Activated CD4-positive, alpha-beta T cell treated with anti-CD3 and anti-CD28 coated beads, Interleukin-2, amount 50 U/mL, for 1 hour (primary cell): ENCODE measurements at regions not wholly inside any gene's neighbourhood (a gene's known extent, or its start where the extent isn't known, plus 50 kb on each side); places are given as distances from the start of the nearest gene placed in this dataset.

Experiments used
- DNase-seq: peaks from one replicate; pipeline ENCODE4 v3.0.0-alpha.2; 2020

DNA sequence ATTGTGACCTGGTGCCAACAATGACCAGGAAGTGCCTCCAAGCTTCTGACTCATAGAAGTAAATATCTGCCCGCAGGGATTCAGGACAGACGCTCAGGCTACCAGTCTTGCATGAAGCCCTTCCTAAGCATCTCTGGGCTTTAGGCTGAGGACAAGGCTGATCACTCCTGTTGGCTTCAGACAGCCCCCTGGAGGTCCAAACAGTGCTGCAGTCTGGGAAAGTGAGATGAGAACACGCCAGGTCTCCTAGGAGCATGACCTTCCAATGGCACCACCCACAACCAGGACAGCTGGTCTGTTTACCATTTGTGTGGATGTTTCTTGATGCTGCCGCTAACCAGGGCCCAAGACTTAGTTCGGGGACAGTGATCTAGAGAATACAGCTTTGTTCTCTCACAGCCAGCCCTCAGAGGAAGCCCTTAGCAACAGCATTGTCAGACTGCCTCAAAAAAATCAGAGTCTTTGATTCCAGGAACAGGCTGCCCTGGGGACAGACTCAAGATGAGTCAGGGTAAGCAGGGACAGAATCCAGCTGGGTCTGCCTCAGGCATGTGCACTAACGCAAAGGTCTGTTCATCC lies 111.2 kb downstream of the ZNF280B start:
- DNase-seq, result no peak

DNA sequence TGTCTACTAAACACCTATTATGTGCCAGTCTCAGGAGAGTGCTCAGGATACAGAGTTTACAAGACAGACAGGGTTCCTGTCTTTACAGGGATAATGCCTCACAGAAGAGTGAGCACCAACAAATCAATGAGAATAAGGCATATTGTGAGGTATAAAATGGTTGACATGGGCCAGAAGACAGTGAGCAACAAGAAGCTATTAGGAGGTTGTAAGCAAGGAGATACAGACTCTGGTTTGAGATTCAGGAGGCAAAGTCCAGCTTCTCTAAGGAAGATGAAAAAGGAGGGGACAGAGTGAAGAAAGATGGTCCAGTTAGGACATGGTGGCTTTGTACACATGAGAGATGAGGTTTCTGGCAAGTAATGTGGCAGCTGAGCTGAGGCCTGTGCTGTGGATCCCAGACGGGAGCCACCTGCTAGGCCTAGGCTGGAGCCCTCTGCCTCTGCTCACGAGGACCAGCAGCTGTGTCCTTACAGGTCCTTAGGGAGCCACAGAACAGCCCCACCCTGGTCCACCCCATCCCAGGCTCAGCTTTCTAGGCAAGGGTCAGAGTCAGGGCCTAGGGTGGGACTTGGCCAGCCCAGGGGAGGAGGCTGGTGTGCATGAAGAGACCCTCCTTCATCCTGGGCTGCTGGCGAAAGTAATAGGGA lies 110.5 kb downstream of the ZNF280B start:
- DNase-seq, result no peak

DNA sequence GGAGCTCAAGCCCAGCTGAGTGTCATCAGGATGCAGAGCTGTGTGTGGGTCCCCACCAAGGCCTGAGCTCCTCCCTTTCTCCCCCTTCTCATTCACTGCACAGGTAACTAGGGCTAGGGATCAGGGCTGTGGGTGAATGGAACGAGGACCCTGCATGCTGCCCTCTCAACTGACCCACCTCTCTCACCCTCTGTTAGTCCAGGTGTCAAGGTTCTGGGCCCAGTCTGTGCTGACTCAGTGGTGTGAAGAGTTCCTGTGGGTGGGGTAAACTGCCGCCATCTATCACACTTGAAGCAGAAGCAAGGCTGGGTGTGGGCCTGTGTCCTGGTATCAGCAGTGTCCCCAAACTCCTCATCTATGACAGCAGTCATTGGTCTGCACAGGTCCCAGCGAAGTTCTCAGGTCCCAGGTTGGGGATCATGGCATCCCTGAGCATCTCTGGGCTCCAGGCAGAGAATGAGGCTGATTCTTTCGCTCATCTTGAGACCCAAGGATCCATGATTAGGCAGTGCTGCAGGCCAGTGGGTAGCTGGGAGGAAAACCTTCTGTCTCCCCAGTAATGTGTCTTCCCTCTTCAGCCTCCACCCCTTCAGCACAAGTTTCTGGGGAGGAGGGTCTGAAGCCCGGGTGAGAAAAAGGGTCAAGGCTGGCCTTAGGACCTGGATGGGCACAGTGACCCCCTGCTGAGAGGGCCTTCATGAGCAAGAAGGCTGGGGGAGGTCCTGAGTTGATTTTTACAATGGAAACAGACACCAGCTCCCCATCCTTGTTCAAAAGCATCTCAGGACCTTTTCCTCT lies 109.8 kb downstream of the ZNF280B start:
- no peak for DNase-seq

DNA sequence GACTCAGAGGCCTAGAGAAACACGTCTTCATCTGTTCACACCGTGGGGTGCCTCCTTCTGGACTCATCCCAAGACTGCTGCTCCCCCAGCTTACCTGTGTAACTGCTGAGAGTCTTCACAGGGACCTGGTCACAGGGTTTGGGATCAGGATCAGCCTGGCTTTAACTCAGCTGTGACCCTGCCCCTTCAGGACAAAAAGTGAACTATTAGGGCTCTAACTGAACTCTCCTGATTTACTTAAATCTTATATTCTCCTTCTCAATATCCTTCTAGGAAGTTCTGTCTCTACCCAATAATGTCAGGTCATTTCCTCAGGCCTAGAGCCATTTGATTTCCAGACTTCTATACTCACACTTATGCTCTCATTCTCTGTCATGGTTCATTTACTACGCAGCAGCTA lies 108.4 kb downstream of the ZNF280B start:
- no peak for DNase-seq

DNA sequence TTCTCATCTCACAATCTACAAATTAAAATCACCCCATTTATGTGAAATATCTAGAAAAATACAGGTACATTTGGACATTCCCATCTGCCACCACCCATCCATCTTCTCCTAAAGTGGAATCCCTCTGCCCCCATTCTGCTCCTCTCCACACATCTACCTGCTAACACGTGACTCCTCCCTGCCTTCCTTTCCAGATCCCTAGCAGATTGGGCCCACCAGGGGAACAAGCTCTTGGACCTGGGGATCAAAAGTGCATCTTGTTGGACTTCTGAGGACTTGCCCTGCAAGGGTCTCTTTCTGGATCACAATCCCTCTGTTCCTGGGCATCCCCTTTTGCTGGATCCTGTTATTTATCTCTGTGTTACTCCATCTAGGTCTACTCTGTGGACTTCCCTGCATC lies 107.6 kb downstream of the ZNF280B start:
- no peak for DNase-seq

DNA sequence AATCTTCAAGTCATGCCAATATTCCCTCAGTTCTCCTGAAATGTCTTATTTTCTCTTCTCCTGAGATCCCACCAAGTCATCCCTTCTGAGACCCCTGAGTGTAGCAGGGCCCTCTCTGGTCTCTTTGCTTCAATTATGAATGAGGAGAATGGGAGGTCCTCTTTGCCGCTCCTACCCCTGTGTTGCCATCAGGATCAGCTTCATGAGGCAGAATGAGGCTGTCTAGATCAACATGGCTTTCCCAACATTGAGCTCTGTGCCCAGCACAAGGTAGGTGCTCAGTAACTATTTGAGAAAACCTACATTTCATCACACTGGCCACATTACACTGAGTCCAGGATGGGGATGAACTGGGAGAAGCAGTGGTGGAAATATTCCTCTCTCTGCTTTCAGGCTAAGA lies 107.2 kb downstream of the ZNF280B start:
- no peak for DNase-seq

DNA sequence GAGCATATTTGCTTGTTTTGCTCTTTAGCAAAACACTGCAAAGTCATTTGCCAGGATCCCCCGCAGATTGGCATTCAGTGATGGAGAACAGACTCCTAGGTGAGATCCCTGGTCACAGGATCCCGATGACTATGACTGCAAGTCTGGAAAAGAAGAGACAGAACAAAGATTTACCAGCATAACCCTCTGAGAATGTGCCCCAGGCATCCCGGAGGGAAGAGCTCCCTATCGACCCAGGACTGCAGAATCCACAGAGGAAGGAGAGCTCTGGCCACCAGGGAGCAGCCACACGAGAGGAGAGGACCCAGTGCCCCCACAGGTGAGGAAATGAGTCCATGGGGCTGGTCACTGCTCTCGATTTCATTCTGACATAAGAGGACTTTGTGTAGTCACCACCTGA lies 105.2 kb downstream of the ZNF280B start:
- no peak for DNase-seq

DNA sequence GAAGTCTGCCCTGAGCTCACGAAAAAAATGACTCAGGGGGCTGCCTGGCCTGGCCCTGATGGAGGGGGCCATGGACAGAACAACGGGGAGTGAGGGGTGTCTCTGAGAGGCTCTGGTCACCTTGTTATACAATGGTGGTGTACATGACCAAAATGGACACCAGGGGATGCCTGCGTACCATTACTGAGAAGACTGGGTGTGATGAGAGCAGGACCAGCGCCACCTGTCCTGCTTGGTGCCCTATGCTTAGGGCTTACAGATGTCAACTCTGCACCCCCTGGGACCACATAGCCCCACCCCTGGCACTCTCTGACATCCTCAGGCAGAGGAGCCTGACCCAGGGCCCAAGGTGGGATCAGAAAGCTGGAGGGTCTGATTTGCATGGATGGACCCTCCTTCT lies 104.8 kb downstream of the ZNF280B start:
- DNase-seq, result no peak

DNA sequence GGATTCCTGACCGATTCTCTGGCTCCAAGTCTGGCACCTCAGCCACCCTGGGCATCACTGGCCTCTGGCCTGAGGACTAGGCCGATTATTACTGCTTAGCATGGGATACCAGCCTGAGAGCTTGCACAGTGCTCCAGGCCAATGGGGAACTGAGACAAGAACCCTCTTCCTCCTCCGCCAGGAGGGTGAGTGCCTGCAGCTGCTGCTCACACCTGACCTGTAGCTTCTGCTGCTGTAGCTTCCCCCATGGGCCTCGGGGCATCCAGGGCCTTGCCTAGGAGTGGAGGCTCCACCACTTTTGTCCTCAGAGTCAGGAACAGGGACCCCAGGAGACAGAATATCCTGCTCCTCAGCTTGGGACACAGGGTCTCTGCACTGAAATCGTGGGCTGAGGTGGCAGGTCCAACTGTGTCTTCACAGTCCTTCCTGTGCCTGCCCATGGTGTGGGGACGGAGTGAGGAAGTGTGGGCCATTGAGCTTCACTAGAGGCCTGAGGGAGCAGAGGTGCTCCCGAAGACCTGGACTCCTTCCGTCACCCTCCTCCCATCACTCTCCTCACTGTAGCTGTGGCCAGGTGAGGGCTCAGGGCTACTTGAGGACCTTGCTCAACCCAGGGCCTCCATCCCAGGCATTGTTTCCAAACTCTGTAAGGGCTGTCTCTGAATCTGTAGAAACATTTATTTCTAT lies 103.8 kb downstream of the ZNF280B start:
- DNase-seq, result no peak

DNA sequence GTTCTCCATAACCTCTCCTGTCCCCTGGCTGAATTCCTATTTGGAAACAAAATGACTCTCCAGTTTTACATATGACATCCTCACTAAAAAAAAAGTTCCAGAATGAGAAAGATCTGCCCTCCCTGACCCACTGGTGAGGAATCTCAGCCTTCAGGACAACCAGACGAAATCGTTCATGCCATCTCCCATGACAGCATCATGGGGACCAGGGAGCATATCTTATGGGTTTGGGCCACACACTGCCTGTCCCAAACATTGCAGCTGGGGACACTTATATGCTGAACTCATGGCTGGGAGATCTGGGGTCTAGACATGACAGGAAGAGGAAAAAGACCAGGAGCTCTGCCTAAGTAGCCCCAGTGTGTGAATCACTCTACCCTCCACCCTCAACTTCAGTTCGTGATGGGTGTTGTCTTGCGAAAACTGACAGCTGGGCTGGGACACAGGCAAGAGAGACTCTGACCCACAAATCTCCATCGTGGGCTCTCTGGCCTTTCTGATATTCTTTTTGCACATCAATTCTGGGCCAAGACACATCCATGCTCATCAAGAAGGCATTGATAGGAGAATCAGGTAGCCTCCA lies 102.0 kb downstream of the ZNF280B start:
- no peak for DNase-seq

DNA sequence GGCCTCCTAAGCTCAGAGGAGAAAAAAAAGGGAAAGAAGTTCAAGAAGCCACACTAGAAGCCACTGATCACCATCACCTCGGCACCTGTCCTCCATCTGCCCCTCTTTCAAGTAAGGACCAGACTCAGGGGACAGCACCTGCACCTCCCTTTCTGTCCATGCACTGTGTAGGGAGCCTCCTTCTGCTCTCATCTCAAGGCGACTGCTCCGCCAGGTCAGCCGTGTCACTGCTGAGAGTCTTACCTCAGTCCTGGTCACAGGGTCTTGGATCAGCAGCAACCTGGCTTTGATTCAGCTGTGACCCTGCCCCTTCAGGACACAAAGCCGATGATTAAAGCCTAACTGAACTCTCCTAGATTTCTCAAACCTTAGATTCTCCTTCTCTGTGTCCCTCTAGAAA lies 101.5 kb downstream of the ZNF280B start:
- no peak for DNase-seq

DNA sequence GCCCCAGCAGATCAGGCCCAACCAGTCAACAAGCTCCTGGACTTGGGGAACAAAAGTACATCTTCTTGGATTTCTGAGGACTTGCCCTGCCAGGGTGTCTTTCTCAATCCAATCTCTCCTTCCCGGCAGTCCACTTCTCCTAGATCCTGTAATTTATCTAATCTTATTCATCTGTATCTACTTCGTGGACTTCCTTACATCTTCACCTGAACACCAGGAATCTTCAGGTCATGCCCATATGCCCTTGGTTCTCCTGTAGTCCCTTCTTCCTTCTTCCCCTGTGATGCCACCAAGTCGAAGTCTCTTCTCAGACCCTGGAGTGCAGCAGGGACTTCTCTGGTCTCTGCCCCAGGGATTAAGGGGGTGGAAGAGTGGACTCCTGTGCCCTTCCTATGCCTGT lies 100.3 kb downstream of the ZNF280B start:
- DNase-seq, result no peak

DNA sequence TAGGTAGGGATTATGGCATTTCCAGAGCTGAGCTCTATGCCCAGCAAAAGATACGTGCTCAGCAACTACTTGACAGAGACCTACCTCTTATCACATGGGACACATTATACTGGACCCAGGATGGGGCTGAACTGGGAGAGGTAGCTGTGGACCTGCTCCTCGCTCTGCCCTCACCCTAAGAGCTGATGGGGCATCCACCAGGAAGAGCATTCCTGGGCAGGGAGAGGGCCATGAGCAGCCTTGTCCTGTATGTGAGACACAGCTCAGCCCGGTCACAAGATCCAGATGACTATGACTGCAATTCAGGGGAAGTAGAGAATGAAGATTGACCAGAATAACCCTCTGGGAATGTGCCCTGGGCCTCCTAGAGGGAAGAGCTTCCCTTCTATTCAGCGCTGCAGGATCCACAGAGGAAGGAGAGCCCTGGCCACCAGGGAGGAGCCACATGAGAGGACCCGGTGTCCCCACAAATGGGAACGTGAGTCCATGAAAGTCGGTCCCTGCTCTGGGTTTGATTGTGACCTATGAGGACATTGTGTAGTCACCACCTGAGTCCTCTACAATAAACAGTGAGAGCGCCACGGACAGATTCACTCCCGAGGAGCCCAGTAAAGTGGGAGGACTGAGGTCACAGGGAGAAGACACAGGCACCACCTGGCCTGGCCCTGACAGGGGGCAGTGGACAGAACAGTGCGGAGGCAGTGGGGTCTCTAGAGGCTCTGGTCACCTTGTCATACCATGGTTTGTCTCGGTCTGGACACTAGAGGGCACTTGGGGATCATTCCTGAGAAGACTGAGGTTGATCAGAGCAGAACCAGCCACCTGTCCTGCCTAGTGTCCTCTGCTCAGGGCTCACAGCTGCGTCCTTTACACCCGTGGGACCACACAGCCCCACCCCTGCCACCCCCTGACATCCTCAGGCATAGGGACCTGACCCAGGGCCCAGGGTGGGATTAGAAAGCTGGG lies 99.5 kb downstream of the ZNF280B start:
- no peak for DNase-seq

DNA sequence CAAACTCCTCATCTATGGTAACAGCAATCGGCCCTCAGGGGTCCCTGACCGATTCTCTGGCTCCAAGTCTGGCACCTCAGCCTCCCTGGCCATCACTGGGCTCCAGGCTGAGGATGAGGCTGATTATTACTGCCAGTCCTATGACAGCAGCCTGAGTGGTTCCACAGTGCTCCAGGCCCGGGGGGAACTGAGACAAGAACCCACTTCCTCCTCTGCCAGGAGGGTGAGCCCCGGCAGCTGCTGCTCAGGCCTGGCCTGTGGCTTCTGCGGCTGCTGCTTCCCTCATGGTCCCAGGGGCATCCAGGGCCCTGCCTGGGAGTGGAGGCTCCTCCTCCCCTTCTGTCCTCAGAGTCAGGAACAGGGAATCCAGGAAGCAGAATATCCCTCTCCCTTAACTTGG lies 98.4 kb downstream of the ZNF280B start:
- DNase-seq, result no peak

DNA sequence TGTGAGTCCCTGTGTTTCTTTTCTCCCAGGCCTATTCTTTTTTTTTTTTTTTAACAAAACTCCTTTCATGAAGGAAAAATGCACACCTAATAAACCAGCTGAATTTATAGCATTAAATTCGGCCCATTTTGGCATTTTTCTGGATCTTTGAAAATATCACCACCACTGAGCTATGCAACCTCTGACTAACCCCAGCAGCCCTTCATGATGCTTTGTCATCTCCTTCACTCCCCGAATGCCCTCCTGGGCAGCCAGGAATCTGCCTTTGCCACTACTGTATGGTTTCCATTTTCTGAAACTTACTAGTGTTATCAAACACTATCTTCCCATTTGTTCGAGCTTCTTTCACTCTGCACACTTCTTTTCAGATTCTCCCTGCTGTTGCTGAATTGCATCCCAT lies 97.9 kb downstream of the ZNF280B start:
- DNase-seq, result no peak

DNA sequence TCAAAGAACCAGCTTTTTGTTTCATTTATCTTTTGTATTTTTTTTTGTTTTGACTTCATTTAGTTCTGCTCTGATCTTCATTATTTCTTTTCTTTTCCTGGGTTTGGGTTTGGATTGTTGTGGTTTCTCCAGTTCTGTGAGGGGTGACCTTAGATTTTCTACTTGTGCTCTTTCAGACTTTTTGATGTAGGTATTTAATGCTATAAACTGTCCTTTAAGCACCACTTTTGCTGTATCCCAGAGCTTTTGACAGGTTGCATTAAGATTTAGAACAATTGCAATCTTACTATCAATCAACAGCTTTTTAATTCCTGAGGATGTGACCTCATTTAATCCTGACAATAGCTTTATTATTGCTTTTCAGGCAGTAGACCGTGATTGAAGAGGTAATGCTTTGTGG lies 94.3 kb downstream of the ZNF280B start:
- DNase-seq, result no peak

DNA sequence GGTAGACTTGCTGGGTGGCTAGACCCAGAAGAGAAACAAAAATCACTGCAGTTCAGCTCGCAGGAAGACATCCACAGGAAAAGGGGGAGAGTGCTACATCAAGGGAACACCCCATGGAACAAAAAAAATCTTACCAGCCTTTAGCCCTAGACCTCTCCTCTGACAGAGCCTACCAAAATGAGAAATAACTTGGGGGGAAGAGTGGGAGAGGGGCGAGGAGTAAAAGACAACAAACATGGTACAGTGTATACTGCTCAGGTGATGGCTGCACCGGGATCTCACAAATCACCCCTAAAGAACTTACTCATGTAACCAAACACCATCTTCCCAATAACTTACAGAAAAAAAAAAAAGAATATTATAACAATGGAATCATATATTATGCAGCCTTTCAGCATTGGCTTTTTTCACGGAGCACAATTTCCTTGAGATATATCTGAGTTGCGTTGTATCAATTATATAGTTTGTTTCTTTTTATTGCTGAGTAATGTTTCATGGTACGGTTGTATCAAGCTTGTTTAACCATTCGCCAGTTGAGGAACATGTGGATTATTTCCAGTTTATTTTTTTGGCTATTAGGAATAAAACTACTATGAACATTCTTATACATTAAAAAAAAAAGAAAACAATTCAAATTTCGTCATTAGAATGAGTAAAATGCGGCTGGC lies 90.9 kb downstream of the ZNF280B start:
- DNase-seq, result no peak

DNA sequence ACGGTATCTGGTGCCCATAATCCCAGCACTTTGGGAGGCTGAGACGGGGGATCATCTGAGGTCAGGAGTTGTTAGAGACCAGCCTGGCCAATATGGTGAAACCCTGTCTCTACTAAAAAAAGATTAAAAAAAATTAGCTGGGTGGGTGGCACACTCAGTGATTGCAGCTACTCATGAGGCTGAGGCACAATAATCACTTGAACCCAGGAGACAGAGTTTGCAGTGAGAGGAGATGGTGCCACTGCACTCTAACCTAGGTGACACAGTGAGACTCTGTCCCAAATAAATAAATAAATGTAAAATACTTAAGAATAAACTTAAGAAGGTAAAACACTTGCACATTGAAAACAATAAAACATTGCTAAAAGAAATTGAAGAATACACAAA lies 90.4 kb downstream of the ZNF280B start:
- no peak for DNase-seq

DNA sequence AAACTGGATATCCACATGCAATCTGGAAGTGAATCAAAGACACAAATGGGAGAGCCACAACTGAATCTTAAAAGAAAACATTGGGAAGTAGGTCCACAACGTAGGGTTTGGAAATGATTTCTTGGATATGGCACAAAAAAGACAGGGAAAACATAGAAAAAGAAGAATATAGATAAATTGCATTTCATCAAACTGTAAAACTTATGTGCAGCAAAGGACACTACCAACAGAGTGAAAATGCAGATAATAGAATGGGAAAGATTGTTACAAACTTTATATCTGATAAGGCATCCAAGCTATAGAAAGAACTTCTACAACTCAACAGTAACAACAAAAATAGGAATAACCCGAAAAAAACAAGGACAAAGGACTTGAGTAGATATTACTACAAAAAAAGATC lies 89.6 kb downstream of the ZNF280B start:
- no peak for DNase-seq

DNA sequence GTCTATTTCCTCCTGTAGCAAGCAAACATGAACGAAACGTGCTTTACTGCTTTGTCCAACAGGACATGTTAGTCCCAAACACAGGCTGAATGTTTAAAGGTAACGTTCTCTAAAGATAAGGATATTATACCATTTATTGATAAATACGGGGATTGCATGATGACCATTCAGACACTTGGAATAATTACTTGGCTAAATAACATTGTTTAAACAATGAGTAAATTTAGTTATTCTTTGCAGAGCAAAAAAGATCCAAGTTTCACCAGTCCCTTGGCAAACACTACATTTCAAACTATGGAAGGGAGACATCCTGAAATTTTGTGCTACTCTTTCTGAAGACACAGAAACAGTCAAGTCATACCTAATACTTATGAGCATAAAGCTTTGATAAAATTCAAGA lies 88.0 kb downstream of the ZNF280B start:
- no peak for DNase-seq

DNA sequence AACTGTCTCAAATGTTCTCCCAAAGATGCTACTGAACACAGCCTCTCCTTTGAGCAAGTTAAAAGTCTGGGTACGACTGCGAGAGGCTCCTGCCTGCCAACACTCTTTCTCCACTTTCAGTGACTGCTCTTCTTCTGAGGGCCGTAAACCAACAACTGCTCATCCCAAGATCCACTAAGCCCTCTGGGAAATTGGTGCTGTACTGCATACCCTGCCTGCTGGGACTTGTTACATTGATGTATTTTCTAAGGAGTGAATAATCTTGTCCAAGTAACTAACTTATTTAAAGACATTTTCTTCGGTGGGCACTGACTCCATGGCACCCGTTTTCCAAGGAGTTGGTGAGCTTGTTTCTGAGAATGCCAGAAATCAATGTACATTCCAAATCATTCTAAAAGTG lies 87.2 kb downstream of the ZNF280B start:
- no peak for DNase-seq

DNA sequence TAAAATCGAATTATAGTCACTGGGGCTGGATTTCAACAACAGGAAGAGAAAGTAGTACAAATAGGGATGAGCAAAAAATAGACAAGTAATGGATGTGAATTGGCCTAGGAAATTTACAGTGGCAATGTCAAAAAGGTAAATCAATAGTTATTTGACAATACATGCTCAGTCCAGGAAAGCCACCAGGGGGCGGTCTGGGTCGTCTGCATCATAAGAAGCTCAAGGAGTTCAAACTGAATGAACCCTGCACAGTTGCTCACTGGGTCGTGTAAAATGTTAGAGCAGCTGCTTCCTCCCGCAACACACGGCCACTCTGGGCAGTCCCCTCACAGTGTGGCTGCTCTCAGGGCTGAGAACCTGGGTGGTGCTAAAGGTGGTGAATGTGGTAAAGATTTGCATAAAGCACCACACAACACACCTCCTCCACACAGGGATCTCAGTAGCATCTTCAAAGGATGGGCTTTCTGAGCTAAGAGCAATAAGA lies 85.9 kb downstream of the ZNF280B start:
- peak; percentile 59 for DNase-seq
